ENCODE measurements at regions not wholly inside any gene's neighbourhood (a gene's known extent, or its start where the extent isn't known, plus 50 kb on each side); places are given as distances from the start of the nearest gene placed in this dataset.

DNA sequence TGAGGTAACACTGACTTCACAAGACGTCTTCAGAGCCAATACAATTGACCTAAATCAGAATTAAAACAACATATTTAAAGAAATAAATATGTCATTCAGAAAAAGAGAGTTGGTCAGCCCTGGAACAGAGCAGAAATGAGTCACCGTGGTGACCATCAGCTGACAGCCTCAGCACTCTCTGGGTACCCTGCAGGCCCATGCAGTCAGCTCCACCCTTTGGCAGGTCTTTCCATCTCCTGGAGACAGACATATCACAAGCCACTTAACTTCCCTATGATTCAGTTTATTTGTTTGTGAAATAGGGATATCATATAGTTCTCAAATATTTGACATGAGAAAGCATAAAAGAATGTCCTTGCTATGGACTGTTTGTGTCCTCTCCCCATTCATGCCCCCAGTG is 151.6 kb upstream of the MEF2C start:
- TF ChIP-seq, protein P1, sequence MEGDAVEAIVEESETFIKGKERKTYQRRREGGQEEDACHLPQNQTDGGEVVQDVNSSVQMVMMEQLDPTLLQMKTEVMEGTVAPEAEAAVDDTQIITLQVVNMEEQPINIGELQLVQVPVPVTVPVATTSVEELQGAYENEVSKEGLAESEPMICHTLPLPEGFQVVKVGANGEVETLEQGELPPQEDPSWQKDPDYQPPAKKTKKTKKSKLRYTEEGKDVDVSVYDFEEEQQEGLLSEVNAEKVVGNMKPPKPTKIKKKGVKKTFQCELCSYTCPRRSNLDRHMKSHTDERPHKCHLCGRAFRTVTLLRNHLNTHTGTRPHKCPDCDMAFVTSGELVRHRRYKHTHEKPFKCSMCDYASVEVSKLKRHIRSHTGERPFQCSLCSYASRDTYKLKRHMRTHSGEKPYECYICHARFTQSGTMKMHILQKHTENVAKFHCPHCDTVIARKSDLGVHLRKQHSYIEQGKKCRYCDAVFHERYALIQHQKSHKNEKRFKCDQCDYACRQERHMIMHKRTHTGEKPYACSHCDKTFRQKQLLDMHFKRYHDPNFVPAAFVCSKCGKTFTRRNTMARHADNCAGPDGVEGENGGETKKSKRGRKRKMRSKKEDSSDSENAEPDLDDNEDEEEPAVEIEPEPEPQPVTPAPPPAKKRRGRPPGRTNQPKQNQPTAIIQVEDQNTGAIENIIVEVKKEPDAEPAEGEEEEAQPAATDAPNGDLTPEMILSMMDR (IDR thresholded peaks at IDR 0.05), result no peak
- TF ChIP-seq EP300 (IDR thresholded peaks at IDR 0.05) (no peak), POLR2AphosphoS5 (IDR thresholded peaks at IDR 0.05) (no peak), POLR2A (IDR thresholded peaks at IDR 0.05) (no peak)
- Histone ChIP-seq H3K36me3 (no peaks in the 10 kb centered on the region), H3K9me3 (no peaks in the 10 kb centered on the region), H3K4me3 (no peak overlapping the region), H3K27me3 (no peaks in the 10 kb centered on the region), H3K27ac (no peak overlapping the region), H3K4me1 (peaks cover 0 to 6% (median 0%) of the 10 kb centered on the region in 3 donors)
- no peak for ATAC-seq
- 80 to 100% methylated on average over 2 of the region's 2 CpGs for WGBS, 2 donors (ENCODE audit: low coverage in 1 of 2)

DNA sequence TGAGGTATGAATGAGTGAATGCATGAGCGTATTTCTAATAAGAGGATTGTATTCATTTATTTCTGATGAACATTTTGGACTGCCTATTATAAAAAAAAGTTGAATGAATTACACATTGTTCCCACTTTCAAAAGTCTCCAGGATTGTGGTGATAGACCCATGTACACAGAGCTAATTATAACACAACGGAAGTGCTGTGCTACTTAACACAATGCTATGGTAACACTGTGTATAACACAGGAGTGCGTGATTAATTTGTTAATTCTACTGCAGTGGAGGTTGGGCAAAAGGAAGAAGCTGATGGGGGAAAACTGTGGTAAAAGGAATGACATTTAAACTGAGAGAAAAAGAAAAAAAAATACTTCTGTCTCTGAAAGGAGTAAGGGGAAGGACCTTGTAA is 147.8 kb upstream of the MEF2C start:
- Histone ChIP-seq H3K4me3 (no peak overlapping the region), H3K36me3 (no peaks in the 10 kb centered on the region), H3K9me3 (no peaks in the 10 kb centered on the region), H3K4me1 (peaks cover 0 to 6% (median 0%) of the 10 kb centered on the region in 3 donors), H3K27me3 (no peaks in the 10 kb centered on the region), H3K27ac (no peak overlapping the region)
- WGBS, 2 donors (ENCODE audit: low coverage in 1 of 2), result 61 to 68% methylated on average over 2 to 3 of the region's 3 CpGs
- ATAC-seq, result no peak
- TF ChIP-seq, protein P1 (IDR thresholded peaks at IDR 0.05), result no peak
- no peak for TF ChIP-seq POLR2AphosphoS5 (IDR thresholded peaks at IDR 0.05)
- TF ChIP-seq EP300 (IDR thresholded peaks at IDR 0.05), result no peak
- TF ChIP-seq POLR2A (IDR thresholded peaks at IDR 0.05), result no peak

DNA sequence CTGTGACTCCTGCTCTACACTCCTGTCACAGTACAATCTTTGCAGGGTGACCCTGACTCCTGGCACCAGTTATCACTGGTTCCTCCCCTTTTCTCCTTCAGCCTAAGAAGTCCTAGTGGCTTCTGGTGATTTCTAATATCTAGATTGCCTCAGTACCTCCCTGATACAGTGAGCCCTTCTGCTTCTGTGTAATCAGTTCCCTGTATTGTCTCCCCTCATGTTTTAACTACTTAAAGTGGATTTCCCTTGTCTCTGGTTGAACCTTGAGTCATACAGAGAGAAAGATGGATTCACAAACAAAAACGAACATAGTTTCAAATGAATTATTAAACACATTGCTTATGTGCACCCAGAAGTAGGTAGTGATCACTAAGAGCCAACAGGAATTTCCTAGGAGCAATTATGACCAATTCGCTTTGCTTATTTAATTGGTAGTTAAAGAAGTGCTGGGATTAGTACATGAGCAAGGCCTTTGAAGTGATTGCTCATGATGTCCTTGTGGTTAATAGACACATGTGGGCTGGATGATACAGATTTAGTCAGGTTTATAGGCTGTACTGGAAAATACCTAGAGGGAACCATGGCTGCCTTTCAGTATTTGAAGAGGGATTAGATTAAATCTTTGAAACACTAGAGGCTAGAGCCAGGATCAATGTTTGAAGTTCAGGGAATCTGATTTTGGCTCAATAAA is 145.8 kb upstream of the MEF2C start:
- H3K4me1 ChIP-seq, result peaks cover 0 to 18% (median 0%) of the 10 kb centered on the region in 3 donors
- no peaks in the 10 kb centered on the region for H3K9me3 ChIP-seq
- TF ChIP-seq EP300 (IDR thresholded peaks at IDR 0.05), result no peak
- TF ChIP-seq, protein P1 (IDR thresholded peaks at IDR 0.05), result no peak
- TF ChIP-seq POLR2A (IDR thresholded peaks at IDR 0.05), result no peak
- WGBS, 2 donors (ENCODE audit: low coverage in 1 of 2), result 83 to 100% methylated on average over 2 of the region's 2 CpGs
- H3K4me3 ChIP-seq, result no peak overlapping the region
- H3K27me3 ChIP-seq, result no peaks in the 10 kb centered on the region
- H3K27ac ChIP-seq, result no peak overlapping the region
- ATAC-seq, result no peak
- no peaks in the 10 kb centered on the region for H3K36me3 ChIP-seq

DNA sequence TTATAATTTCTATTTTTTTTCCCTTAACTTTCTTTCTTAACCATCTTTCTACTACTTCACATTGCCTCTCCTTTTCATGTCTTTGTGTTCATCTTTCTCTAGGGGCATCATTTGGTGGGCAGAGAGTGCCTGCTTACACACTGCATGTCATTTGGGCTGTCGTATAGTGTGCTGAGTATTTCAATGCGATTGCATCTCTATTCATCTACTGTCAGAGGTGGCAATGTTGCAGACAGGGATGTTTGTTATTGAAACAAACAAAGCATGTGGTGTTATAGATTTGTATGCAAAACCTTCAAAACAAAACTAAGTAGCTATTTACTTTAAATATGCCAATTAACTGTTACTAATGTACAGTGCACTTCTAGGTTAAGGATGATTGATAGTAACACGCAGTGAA is 141.1 kb upstream of the MEF2C start:
- H3K4me3 ChIP-seq, result no peak overlapping the region
- no peak for ATAC-seq
- no peaks in the 10 kb centered on the region for H3K9me3 ChIP-seq
- WGBS, 2 donors (ENCODE audit: low coverage in 1 of 2), result 44 to 47% methylated on average over 3 of the region's 3 CpGs
- no peak overlapping the region for H3K27ac ChIP-seq
- TF ChIP-seq POLR2AphosphoS5 (IDR thresholded peaks at IDR 0.05), result no peak
- no peak for TF ChIP-seq EP300 (IDR thresholded peaks at IDR 0.05)
- TF ChIP-seq, protein P1 (IDR thresholded peaks at IDR 0.05), result no peak
- no peak for TF ChIP-seq POLR2A (IDR thresholded peaks at IDR 0.05)
- no peaks in the 10 kb centered on the region for H3K27me3 ChIP-seq
- H3K4me1 ChIP-seq, result peaks cover 0 to 12% (median 0%) of the 10 kb centered on the region in 3 donors
- H3K36me3 ChIP-seq, result no peaks in the 10 kb centered on the region

DNA sequence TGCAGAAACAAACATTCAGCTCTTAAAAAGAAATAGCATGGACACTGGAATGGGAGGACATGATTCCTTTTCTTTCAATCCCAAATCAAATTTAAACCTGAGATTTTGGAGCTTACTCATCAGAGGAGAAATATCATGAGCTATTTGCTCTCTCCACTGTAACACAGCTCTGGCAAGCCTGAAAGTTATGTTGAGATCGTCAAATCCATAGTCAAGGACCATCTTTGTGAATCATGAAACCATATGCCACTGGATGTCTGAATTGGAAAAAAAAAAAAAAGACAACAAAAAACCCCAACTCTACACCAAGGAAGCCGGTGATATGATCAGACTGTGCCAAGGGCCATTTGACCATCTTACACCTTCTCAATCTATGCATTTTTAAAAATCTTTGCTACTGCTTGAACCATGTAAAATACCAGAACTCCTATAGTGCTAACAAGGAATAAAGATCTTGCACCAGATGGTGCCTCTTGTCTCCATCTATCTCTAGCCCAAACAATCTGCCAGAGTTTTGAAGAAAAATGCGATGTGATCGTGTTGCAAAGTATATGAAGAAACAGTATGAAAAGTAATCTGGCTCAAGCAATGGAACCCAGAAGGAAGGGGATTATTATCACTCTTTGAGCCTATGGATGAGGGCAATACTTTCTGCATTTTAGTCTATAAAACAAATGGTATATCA is 138.1 kb upstream of the MEF2C start:
- Histone ChIP-seq H3K27ac (no peak overlapping the region), H3K36me3 (no peaks in the 10 kb centered on the region), H3K9me3 (no peaks in the 10 kb centered on the region), H3K4me3 (no peak overlapping the region), H3K27me3 (no peaks in the 10 kb centered on the region), H3K4me1 (peaks cover 0 to 20% (median 0%) of the 10 kb centered on the region in 3 donors)
- TF ChIP-seq POLR2AphosphoS5 (IDR thresholded peaks at IDR 0.05) (no peak), POLR2A (IDR thresholded peaks at IDR 0.05) (no peak)
- ATAC-seq, result no peak
- 86 to 100% methylated on average over 2 to 4 of the region's 4 CpGs for WGBS, 2 donors (ENCODE audit: low coverage in 1 of 2)
